SJCRH30 (cell line): ENCODE measurements at regions not wholly inside any gene's neighbourhood (a gene's known extent, or its start where the extent isn't known, plus 50 kb on each side); places are given as distances from the start of the nearest gene placed in this dataset.
A peak's percentile ranks its signal among the peaks of the same experiment; 100 is the strongest.

Source experiments
- DNase-seq, 2 experiments: peaks; one replicate each; pipeline ENCODE4 v3.0.0-alpha.2; 2015 to 2020
- H3K27ac ChIP-seq: fragments of 250-450 bp; sonication (Bioruptor Pico); 2 replicates; pipeline ENCODE4 v1.5.1; 2020; ENCODE audit warnings: mild to moderate bottlenecking, moderate library complexity
- H3K27me3 ChIP-seq: fragments of 250-450 bp; sonication (Bioruptor Pico); 2 replicates; pipeline ENCODE4 v1.5.1; 2020; ENCODE audit warnings: mild to moderate bottlenecking, moderate library complexity
- H3K36me3 ChIP-seq: fragments of 250-450 bp; sonication (Bioruptor Pico); 2 replicates; pipeline ENCODE4 v1.5.1; 2020; ENCODE audit warnings: mild to moderate bottlenecking, moderate library complexity
- H3K4me1 ChIP-seq: fragments of 250-450 bp; sonication (Bioruptor Pico); 2 replicates; pipeline ENCODE4 v1.5.1; 2020; ENCODE audit warnings: mild to moderate bottlenecking, moderate library complexity
- H3K4me3 ChIP-seq: fragments of 250-450 bp; sonication (Bioruptor Pico); 2 replicates; pipeline ENCODE4 v1.5.1; 2020; ENCODE audit warnings: mild to moderate bottlenecking, moderate library complexity
- H3K9me3 ChIP-seq: fragments of 250-450 bp; sonication (Bioruptor Pico); replicated peaks from 2 replicates; pipeline ENCODE4 v1.5.1; 2020; ENCODE audit warnings: mild to moderate bottlenecking, moderate library complexity

DNA sequence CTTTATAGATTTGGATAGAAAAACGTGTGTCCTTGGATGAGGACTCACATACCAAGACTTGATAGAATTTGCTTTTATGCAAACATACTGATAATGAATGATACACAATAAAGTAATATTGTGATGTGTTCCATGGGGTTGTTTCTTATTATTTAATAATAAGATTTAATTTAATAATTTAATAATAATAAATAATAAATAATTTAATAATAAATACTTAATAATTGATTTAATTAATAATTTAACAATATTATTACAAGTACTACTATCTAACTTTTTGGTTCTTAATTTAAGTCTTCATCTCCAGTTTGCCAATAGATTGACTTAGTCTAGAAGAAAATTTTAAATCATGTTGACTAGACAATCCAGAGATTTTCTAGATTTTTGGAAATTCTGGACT lies 909.2 kb upstream of the PCDH20 start:
- no peak overlapping the region for H3K27ac ChIP-seq
- DNase-seq = no peak

DNA sequence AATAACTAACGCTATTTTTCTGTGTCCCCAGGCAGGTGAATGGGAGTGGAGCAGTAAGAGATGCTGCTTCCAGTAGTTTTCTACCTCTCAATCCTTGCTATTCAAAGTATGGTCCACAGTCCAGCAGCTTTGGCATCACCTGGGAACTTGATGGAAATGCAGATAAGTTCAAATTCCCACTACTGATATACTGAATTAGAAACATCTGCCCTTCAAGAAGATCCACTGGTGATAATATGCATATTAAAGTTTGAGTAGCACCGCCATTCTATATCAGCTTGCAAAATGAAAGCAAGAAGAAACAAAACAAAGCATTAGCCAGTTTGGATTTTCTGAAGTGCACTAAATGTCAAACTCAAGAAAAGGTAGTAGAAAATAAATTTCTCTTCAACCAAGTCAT lies 906.2 kb upstream of the PCDH20 start:
- H3K4me1 ChIP-seq = no peaks in the 10 kb centered on the region; the same call in 1 of the 2 replicates

More for the DNA sequence above, 909.2 kb upstream of the PCDH20 start:
- Histone ChIP-seq H3K4me1 (no peaks in the 10 kb centered on the region; the same call in 1 of the 2 replicates), H3K9me3 (no peaks in the 10 kb centered on the region), H3K4me3 (no peak overlapping the region), H3K36me3 (no peaks in the 10 kb centered on the region), H3K27me3 (no peaks in the 10 kb centered on the region)

GRCh38 chr13:62321139-62321538 lies 905.5 kb upstream of the PCDH20 start:
- no peak for DNase-seq
- Histone ChIP-seq H3K27me3 (no peaks in the 10 kb centered on the region), H3K27ac (no peak overlapping the region), H3K4me1 (no peaks in the 10 kb centered on the region; the same call in 1 of the 2 replicates), H3K9me3 (no peaks in the 10 kb centered on the region), H3K36me3 (peaks cover 2% of the 10 kb centered on the region; the same call in 1 of the 2 replicates), H3K4me3 (no peak overlapping the region)

More for the DNA sequence above, 906.2 kb upstream of the PCDH20 start:
- H3K9me3 ChIP-seq = no peaks in the 10 kb centered on the region
- H3K4me3 ChIP-seq = no peak overlapping the region
- H3K27me3 ChIP-seq = no peaks in the 10 kb centered on the region
- H3K36me3 ChIP-seq = peaks cover 2% of the 10 kb centered on the region; the same call in 1 of the 2 replicates
- no peak overlapping the region for H3K27ac ChIP-seq
- no peak for DNase-seq

- peak; percentile 21 to 73 for DNase-seq
- Histone ChIP-seq H3K27me3 (no peaks in the 10 kb centered on the region), H3K36me3 (peaks cover 2% of the 10 kb centered on the region; the same call in 1 of the 2 replicates)
Observed at GRCh38 chr13:62320129-62321108, 904.8 kb upstream of the PCDH20 start.

GRCh38 chr13:62309904-62310303 lies 894.3 kb upstream of the PCDH20 start:
- H3K27me3 ChIP-seq = no peaks in the 10 kb centered on the region
- H3K4me3 ChIP-seq = no peak overlapping the region
- H3K9me3 ChIP-seq = no peaks in the 10 kb centered on the region
- DNase-seq = peak; percentile 20 to 66
- H3K4me1 ChIP-seq = peaks cover 11% of the 10 kb centered on the region
- no peak overlapping the region for H3K27ac ChIP-seq
- no peaks in the 10 kb centered on the region for H3K36me3 ChIP-seq

More at GRCh38 chr13:62320129-62321108, 904.8 kb upstream of the PCDH20 start:
- Histone ChIP-seq H3K4me1 (no peaks in the 10 kb centered on the region; the same call in 1 of the 2 replicates), H3K4me3 (no peak overlapping the region), H3K9me3 (no peaks in the 10 kb centered on the region), H3K27ac (no peak overlapping the region; the same call in 1 of the 2 replicates)

- H3K27me3 ChIP-seq = no peaks in the 10 kb centered on the region
- H3K4me1 ChIP-seq = peaks cover 12% of the 10 kb centered on the region
- no peaks in the 10 kb centered on the region; the same call in 1 of the 2 replicates for H3K9me3 ChIP-seq
- peak overlapping the region; percentile 47 for H3K27ac ChIP-seq
- peak overlapping the region; percentile 29 for H3K4me3 ChIP-seq
- H3K36me3 ChIP-seq = no peaks in the 10 kb centered on the region
- DNase-seq = peak in 1 of 2 experiments; percentile 18
Observed at GRCh38 chr13:62305756-62306155, 890.1 kb upstream of the PCDH20 start.

GRCh38 chr13:62302341-62302740 lies 886.7 kb upstream of the PCDH20 start:
- Histone ChIP-seq H3K27ac (no peak overlapping the region), H3K4me1 (peaks cover 29% of the 10 kb centered on the region)
- DNase-seq = no peak

GRCh38 chr13:62299988-62300387 lies 884.3 kb upstream of the PCDH20 start:
- Histone ChIP-seq H3K27ac (peak overlapping the region; percentile 80), H3K9me3 (no peaks in the 10 kb centered on the region; the same call in 1 of the 2 replicates), H3K4me3 (peak overlapping the region; percentile 9; the same call in 1 of the 2 replicates), H3K4me1 (peaks cover 30% of the 10 kb centered on the region), H3K27me3 (no peaks in the 10 kb centered on the region), H3K36me3 (no peaks in the 10 kb centered on the region)
- peak; percentile 31 to 69 for DNase-seq

More at GRCh38 chr13:62302341-62302740, 886.7 kb upstream of the PCDH20 start:
- Histone ChIP-seq H3K27me3 (no peaks in the 10 kb centered on the region), H3K9me3 (no peaks in the 10 kb centered on the region; the same call in 1 of the 2 replicates), H3K4me3 (no peak overlapping the region), H3K36me3 (no peaks in the 10 kb centered on the region)

GRCh38 chr13:62296812-62297211 lies 881.2 kb upstream of the PCDH20 start:
- H3K36me3 ChIP-seq = no peaks in the 10 kb centered on the region
- H3K4me1 ChIP-seq = peaks cover 29% of the 10 kb centered on the region
- H3K27ac ChIP-seq = peak overlapping the region; percentile 32
- no peaks in the 10 kb centered on the region for H3K27me3 ChIP-seq
- DNase-seq = no peak
- H3K9me3 ChIP-seq = no peaks in the 10 kb centered on the region
- H3K4me3 ChIP-seq = no peak overlapping the region

DNA sequence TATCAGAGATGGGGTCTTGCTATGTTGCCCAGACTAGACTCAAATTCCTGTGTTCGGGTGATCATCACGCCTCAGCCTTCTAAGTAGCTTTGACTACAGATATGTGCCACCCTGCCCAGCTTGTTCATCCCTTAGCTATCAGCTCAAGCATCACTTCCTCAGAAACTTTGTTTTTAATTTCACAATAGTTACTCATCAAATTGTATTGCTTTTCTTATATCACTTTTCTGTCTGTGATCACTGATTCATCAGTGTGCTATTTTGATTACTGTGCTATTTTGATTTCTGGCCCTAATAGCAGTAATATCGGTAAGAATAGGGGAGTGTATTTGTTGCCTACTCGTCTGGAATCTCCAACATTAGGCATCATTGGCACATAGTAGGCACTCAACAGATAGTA lies 878.6 kb upstream of the PCDH20 start:
- Histone ChIP-seq H3K27me3 (no peaks in the 10 kb centered on the region), H3K27ac (no peak overlapping the region), H3K4me1 (peaks cover 19% of the 10 kb centered on the region), H3K4me3 (no peak overlapping the region), H3K36me3 (no peaks in the 10 kb centered on the region), H3K9me3 (no peaks in the 10 kb centered on the region)
- DNase-seq = no peak

DNA sequence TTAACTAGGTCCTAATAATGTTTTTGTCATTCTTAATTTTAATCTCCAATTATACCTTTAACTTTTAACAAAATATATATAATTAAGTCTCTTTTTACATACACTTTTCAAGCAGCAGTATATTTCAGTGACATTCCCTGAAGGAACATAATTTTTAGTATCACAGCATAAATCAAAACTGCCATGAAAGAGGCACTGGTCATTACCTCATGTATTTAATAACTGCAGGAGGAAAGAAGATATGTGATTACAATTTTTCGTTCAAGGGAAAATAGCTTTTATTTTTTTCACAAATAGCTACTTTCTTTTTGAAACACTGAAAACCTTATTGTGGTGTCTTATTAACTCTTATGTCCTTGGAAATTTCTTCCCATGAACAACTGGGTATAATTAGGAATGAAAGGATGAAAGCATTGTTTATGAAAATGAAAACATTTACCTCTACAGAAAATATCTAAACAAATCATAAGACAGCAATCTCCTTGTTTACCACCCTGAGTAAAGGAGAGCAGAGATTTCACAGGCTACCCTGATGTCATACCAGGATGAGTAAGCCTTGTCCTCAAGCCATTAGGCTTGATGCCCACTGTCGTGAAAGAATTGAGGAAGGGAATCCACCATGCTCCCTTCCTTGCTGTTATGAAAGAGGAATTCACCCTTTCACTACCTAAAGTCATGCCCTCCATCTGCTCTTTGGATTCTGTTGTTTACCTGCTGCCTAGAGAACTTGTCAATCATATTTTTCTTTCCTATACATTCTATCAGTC lies 877.2 kb upstream of the PCDH20 start:
- Histone ChIP-seq H3K9me3 (no peaks in the 10 kb centered on the region), H3K4me3 (no peak overlapping the region), H3K27me3 (no peaks in the 10 kb centered on the region), H3K27ac (no peak overlapping the region), H3K36me3 (no peaks in the 10 kb centered on the region), H3K4me1 (peaks cover 11% of the 10 kb centered on the region)
- peak; percentile 3 to 15 for DNase-seq

- Histone ChIP-seq H3K27me3 (no peaks in the 10 kb centered on the region), H3K36me3 (no peaks in the 10 kb centered on the region), H3K9me3 (no peaks in the 10 kb centered on the region), H3K4me3 (no peak overlapping the region), H3K4me1 (no peaks in the 10 kb centered on the region), H3K27ac (no peak overlapping the region)
- no peak for DNase-seq
Observed at GRCh38 chr13:62290542-62290941, 874.9 kb upstream of the PCDH20 start.

DNA sequence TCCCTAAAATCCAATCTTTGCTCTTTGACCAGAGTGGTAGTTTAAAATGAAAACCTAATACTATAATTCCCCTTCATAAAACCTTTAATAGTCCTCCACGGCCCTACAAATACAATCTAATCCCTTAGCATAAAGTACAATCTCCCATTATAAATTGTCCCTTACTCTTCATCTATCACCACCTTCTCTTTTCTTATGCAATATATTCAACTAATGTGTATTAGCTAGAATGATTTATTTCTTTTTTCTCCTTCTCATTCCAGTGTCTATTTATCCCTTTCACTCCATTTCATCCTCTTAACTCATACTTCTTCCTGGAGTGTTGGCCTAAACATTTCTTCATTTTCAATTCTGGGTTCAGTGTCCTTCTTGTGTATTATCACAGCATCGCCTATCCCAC lies 872.1 kb upstream of the PCDH20 start:
- H3K27ac ChIP-seq = no peak overlapping the region
- no peaks in the 10 kb centered on the region for H3K36me3 ChIP-seq
- no peaks in the 10 kb centered on the region for H3K4me1 ChIP-seq
- no peaks in the 10 kb centered on the region for H3K27me3 ChIP-seq
- no peak overlapping the region for H3K4me3 ChIP-seq
- no peaks in the 10 kb centered on the region for H3K9me3 ChIP-seq
- DNase-seq = no peak

- H3K4me3 ChIP-seq = no peak overlapping the region
- no peaks in the 10 kb centered on the region for H3K9me3 ChIP-seq
- DNase-seq = no peak
- no peaks in the 10 kb centered on the region for H3K4me1 ChIP-seq
- H3K36me3 ChIP-seq = no peaks in the 10 kb centered on the region
- H3K27me3 ChIP-seq = no peaks in the 10 kb centered on the region
- H3K27ac ChIP-seq = no peak overlapping the region
Observed at GRCh38 chr13:62280590-62280989, 864.9 kb upstream of the PCDH20 start.

- no peaks in the 10 kb centered on the region for H3K4me1 ChIP-seq
- H3K27ac ChIP-seq = no peak overlapping the region
- no peaks in the 10 kb centered on the region for H3K27me3 ChIP-seq
- no peaks in the 10 kb centered on the region for H3K36me3 ChIP-seq
- H3K4me3 ChIP-seq = no peak overlapping the region
- no peaks in the 10 kb centered on the region for H3K9me3 ChIP-seq
- DNase-seq = no peak
Observed at GRCh38 chr13:62278271-62278670, 862.6 kb upstream of the PCDH20 start.
